AG09309 (cell line): ENCODE measurements at regions not wholly inside any gene's neighbourhood (a gene's known extent, or its start where the extent isn't known, plus 50 kb on each side); places are given as distances from the start of the nearest gene placed in this dataset.

Experiments
- DNase-seq: peaks from one replicate; pipeline ENCODE4 v3.0.0-alpha.2; 2010; ENCODE audit warnings: low read depth
- H3K4me3 ChIP-seq: 2 replicates; pipeline ENCODE4 v1.5.1; 2011; ENCODE audit warnings: mild to moderate bottlenecking, low read depth, low read length, moderate library complexity; ENCODE audit not compliant: control insufficient read depth
- CTCF ChIP-seq: IDR thresholded peaks from 2 replicates; pipeline ENCODE4 v1.5.1; 2011; ENCODE audit warnings: mild to moderate bottlenecking, low read depth, low read length, inconsistent platforms; ENCODE audit not compliant: insufficient read depth, control insufficient read depth; ENCODE audit errors: missing control alignments

- no peak for TF ChIP-seq CTCF
- no peak for DNase-seq
- no peak overlapping the region for H3K4me3 ChIP-seq
These were observed 473.6 kb downstream of the BCAT1 start for GRCh38 chr12:24475337-24475736.

GRCh38 chr12:24473097-24473496 is 475.8 kb downstream of the BCAT1 start:
- TF ChIP-seq CTCF, result no peak
- no peak overlapping the region for H3K4me3 ChIP-seq
- DNase-seq, result no peak

- H3K4me3 ChIP-seq, result no peak overlapping the region
- DNase-seq, result no peak
- TF ChIP-seq CTCF, result no peak
These were observed 478.9 kb downstream of the BCAT1 start for GRCh38 chr12:24470050-24470449.

GRCh38 chr12:24469089-24469488 is 479.8 kb downstream of the BCAT1 start:
- H3K4me3 ChIP-seq, result no peak overlapping the region
- no peak for DNase-seq
- TF ChIP-seq CTCF, result no peak

- no peak overlapping the region for H3K4me3 ChIP-seq
- DNase-seq, result no peak
- no peak for TF ChIP-seq CTCF
These were observed 481.7 kb downstream of the BCAT1 start for GRCh38 chr12:24467226-24467625.

- H3K4me3 ChIP-seq, result no peak overlapping the region
- no peak for DNase-seq
- no peak for TF ChIP-seq CTCF
These were observed 485.5 kb downstream of the BCAT1 start for GRCh38 chr12:24463375-24463774.

- no peak overlapping the region for H3K4me3 ChIP-seq
- TF ChIP-seq CTCF, result no peak
- no peak for DNase-seq
These were observed 486.0 kb downstream of the BCAT1 start for GRCh38 chr12:24462946-24463345.
